Right cardiac atrium (tissue), 5 donors: ENCODE measurements at regions not wholly inside any gene's neighbourhood (a gene's known extent, or its start where the extent isn't known, plus 50 kb on each side); places are given as distances from the start of the nearest gene placed in this dataset.

ENCODE experiments used
- ATAC-seq, 2 donors: fragments of 200-7000 bp; cut with Tn5 transposase; one replicate each; pipeline versions ENCODE4 v1.8.0 to v1.9.1; 2020; ENCODE audit warnings: moderate library complexity in 2 of 2, mild to moderate bottlenecking in 1 of 2
- DNase-seq, 3 donors: peaks; one replicate each; pipeline ENCODE4 v3.0.0-alpha.2; 2020
- H3K27ac ChIP-seq: one replicate; pipeline ENCODE4 v1.5.1; 2013; ENCODE audit warnings: mild to moderate bottlenecking, low read length, control low read depth, moderate library complexity
- H3K27me3 ChIP-seq: one replicate; pipeline ENCODE4 v1.6.1; 2013; ENCODE audit not compliant: control insufficient read depth, insufficient read depth
- H3K4me1 ChIP-seq: one replicate; pipeline ENCODE4 v1.6.1; 2013; ENCODE audit warnings: low read length; ENCODE audit not compliant: control insufficient read depth, insufficient read depth
- H3K4me3 ChIP-seq: one replicate; pipeline ENCODE4 v1.5.1; 2013; ENCODE audit warnings: low read length, control low read depth
- H3K9me3 ChIP-seq: one replicate; pipeline ENCODE4 v1.6.1; 2013; ENCODE audit warnings: low read length; ENCODE audit not compliant: control insufficient read depth
- WGBS: extraction: QIAGEN DNeasy Blood & Tissue Kit; methylation state at CpG from one replicate; pipeline ENCODE4 v1.1.7; 2013; 5-methylcytosine and 5-hydroxymethylcytosine counted together
- intact Hi-C, 4 donors: fragments of 100-400 bp; cut with DNase I; formaldehyde crosslinking; loops; one replicate each; pipeline versions ENCODE4 v1.11.0 to v1.14.0; 2022 to 2023
- donor health status: healthy with polysubstance abuse.
- donor health status: DM: no; HTN: yes; CAD: no.
- donor health status: DM: no; HTN: no; CAD: no.
- donor health status: DM: no; HTN: yes; CAD: no; lungs with severe emphysema.
- donor health status: DM: yes; HTN: yes; CAD: no.

- Histone ChIP-seq H3K27ac (no peak overlapping the region), H3K27me3 (no peaks in the 10 kb centered on the region), H3K4me1 (no peaks in the 10 kb centered on the region), H3K4me3 (no peak overlapping the region), H3K9me3 (no peaks in the 10 kb centered on the region)
- intact Hi-C loops = no loop called here
- WGBS = 93% methylated on average over 4 of the region's 4 CpGs
- ATAC-seq (no peak), DNase-seq (no peak)
These were observed 88.0 kb downstream of the EDN3 start for GRCh38 chr20:59388402-59388801.

GRCh38 chr20:59390437-59390836 lies 90.0 kb downstream of the EDN3 start:
- Histone ChIP-seq H3K27ac (no peak overlapping the region), H3K4me1 (no peaks in the 10 kb centered on the region), H3K4me3 (no peak overlapping the region), H3K9me3 (no peaks in the 10 kb centered on the region), H3K27me3 (no peaks in the 10 kb centered on the region)
- 73% methylated on average over 6 of the region's 6 CpGs for WGBS
- DNase-seq (no peak), ATAC-seq (no peak)
- intact Hi-C loops = loop anchor here in 1 of 4 donors (10.0 kb wide), 1 partner anchor 46 kb away; no protein-coding TSS in a partner anchor

- H3K27me3 ChIP-seq = no peaks in the 10 kb centered on the region
- ATAC-seq = no peak
- DNase-seq = no peak
- 80% methylated on average over 1 of the region's 1 CpG for WGBS
- H3K4me3 ChIP-seq = no peak overlapping the region
- H3K9me3 ChIP-seq = no peaks in the 10 kb centered on the region
- H3K4me1 ChIP-seq = no peaks in the 10 kb centered on the region
- intact Hi-C loops = loop anchor here in 1 of 4 donors (10.0 kb wide), 1 partner anchor 47 kb away; no protein-coding TSS in a partner anchor
- no peak overlapping the region for H3K27ac ChIP-seq
These were observed 91.6 kb downstream of the EDN3 start for GRCh38 chr20:59391975-59392374.

- H3K27me3 ChIP-seq = no peaks in the 10 kb centered on the region
- no peak overlapping the region for H3K27ac ChIP-seq
- DNase-seq (no peak), ATAC-seq (no peak)
- intact Hi-C loops = loop anchor here in 1 of 4 donors (10.0 kb wide), 1 partner anchor 48 kb away; no protein-coding TSS in a partner anchor
- no peak overlapping the region for H3K4me3 ChIP-seq
- no peaks in the 10 kb centered on the region for H3K4me1 ChIP-seq
- H3K9me3 ChIP-seq = no peaks in the 10 kb centered on the region
- 63% methylated on average over 4 of the region's 4 CpGs for WGBS
These were observed 92.3 kb downstream of the EDN3 start for GRCh38 chr20:59392736-59393135.

GRCh38 chr20:59393142-59393541 lies 92.7 kb downstream of the EDN3 start:
- Histone ChIP-seq H3K4me1 (no peaks in the 10 kb centered on the region), H3K4me3 (no peak overlapping the region), H3K9me3 (no peaks in the 10 kb centered on the region), H3K27ac (no peak overlapping the region), H3K27me3 (no peaks in the 10 kb centered on the region)
- intact Hi-C loops = loop anchor here in 1 of 4 donors (10.0 kb wide), 1 partner anchor 48 kb away; no protein-coding TSS in a partner anchor
- WGBS = 93% methylated on average over 3 of the region's 3 CpGs
- ATAC-seq = no peak
- DNase-seq = no peak

GRCh38 chr20:59395729-59396128 lies 95.3 kb downstream of the EDN3 start:
- ATAC-seq (no peak), DNase-seq (no peak)
- Histone ChIP-seq H3K4me1 (no peaks in the 10 kb centered on the region), H3K27me3 (no peaks in the 10 kb centered on the region), H3K4me3 (no peak overlapping the region), H3K9me3 (no peaks in the 10 kb centered on the region), H3K27ac (no peak overlapping the region)
- 87% methylated on average over 6 of the region's 6 CpGs for WGBS
- intact Hi-C loops = loop anchor here in 1 of 4 donors (10.0 kb wide), 1 partner anchor 51 kb away; no protein-coding TSS in a partner anchor

GRCh38 chr20:59398537-59399205 lies 98.3 kb downstream of the EDN3 start:
- no peak overlapping the region for H3K4me3 ChIP-seq
- no peaks in the 10 kb centered on the region for H3K9me3 ChIP-seq
- 22% methylated on average over 12 of the region's 12 CpGs for WGBS
- no peaks in the 10 kb centered on the region for H3K4me1 ChIP-seq
- no peak for ATAC-seq
- intact Hi-C loops = loop anchor here in 1 of 4 donors (10.0 kb wide), 1 partner anchor 54 kb away; no protein-coding TSS in a partner anchor
- no peak overlapping the region for H3K27ac ChIP-seq
- no peak for DNase-seq
- no peaks in the 10 kb centered on the region for H3K27me3 ChIP-seq

- Histone ChIP-seq H3K9me3 (no peaks in the 10 kb centered on the region), H3K27me3 (no peaks in the 10 kb centered on the region), H3K4me1 (no peaks in the 10 kb centered on the region), H3K4me3 (no peak overlapping the region), H3K27ac (no peak overlapping the region)
- ATAC-seq (no peak), DNase-seq (no peak)
- intact Hi-C loops = loop anchor here in 1 of 4 donors (10.0 kb wide), 2 partner anchors 55 to 175 kb away; no protein-coding TSS in a partner anchor
- WGBS = 53% methylated on average over 17 of the region's 17 CpGs
These were observed 99.2 kb downstream of the EDN3 start for GRCh38 chr20:59399426-59400099.

- Histone ChIP-seq H3K27ac (no peak overlapping the region), H3K4me3 (no peak overlapping the region), H3K9me3 (no peaks in the 10 kb centered on the region), H3K27me3 (no peaks in the 10 kb centered on the region), H3K4me1 (no peaks in the 10 kb centered on the region)
- intact Hi-C loops = loop anchor here in 1 of 4 donors (10.0 kb wide), 1 partner anchor 176 kb away; no protein-coding TSS in a partner anchor
- 29% methylated on average over 9 of the region's 9 CpGs for WGBS
- ATAC-seq (peak in 1 of 2 donors; percentile 32), DNase-seq (no peak)
These were observed 100.3 kb downstream of the EDN3 start for GRCh38 chr20:59400708-59401107.

GRCh38 chr20:59402681-59403080 lies 102.3 kb downstream of the EDN3 start:
- H3K9me3 ChIP-seq = no peaks in the 10 kb centered on the region
- intact Hi-C loops = loop anchor here in 1 of 4 donors (10.0 kb wide), 1 partner anchor 178 kb away; no protein-coding TSS in a partner anchor
- no peaks in the 10 kb centered on the region for H3K27me3 ChIP-seq
- no peak for ATAC-seq
- 14% methylated on average over 9 of the region's 9 CpGs for WGBS
- no peak overlapping the region for H3K4me3 ChIP-seq
- H3K27ac ChIP-seq = no peak overlapping the region
- H3K4me1 ChIP-seq = no peaks in the 10 kb centered on the region
- no peak for DNase-seq
